ENCODE measurements at regions not wholly inside any gene's neighbourhood (a gene's known extent, or its start where the extent isn't known, plus 50 kb on each side); places are given as distances from the start of the nearest gene placed in this dataset.

DNA sequence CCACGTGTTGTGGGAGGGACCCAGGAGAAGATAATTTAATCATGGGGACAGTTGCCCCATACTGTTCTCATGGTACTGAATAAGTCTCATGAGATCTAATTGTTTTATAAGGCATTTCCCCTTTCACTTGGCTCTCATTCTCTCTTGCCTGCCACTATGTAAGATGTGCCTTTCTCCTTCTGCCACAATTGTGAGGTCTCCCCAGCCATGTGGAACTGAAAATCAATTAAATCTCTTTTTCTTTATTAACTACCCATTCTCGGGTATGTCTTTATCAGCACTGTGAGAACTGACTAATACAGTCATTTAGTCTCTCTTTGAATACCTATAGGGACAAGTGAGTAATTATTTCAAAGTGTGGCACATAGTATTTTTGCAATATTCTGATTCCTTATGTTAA, 269.2 kb upstream of the SMARCA2 start:
- Histone ChIP-seq H3K9me3 (ENCODE audit: insufficient read depth, low read length, severe bottlenecking) (no peaks in the 10 kb centered on the region), H3K79me2 (ENCODE audit: insufficient read depth, low read length) (no peaks in the 10 kb centered on the region), H3K4me3 (ENCODE audit: low read depth in 1 of 2, low read length in 2 of 2) (no peak overlapping the region), H4K20me1 (ENCODE audit: insufficient read depth, low read length) (no peaks in the 10 kb centered on the region), H3K9ac (ENCODE audit: low read depth, low read length) (no peak overlapping the region), H3K27me3 (ENCODE audit: insufficient read depth, low read length, poor library complexity) (no peaks in the 10 kb centered on the region), H2AFZ (ENCODE audit: low read depth, low read length) (no peak overlapping the region), H3K4me2 (ENCODE audit: insufficient read depth, low read length) (no peak overlapping the region), H3K36me3 (ENCODE audit: insufficient read depth, low read length) (no peaks in the 10 kb centered on the region), H3K4me1 (ENCODE audit: insufficient read depth, low read length) (no peaks in the 10 kb centered on the region), H3K27ac (ENCODE audit: low read length) (no peak overlapping the region)
- no peak for DNase-seq
- ATAC-seq (ENCODE audit: insufficient read depth, low read depth): no peak
- TF ChIP-seq, protein P1, sequence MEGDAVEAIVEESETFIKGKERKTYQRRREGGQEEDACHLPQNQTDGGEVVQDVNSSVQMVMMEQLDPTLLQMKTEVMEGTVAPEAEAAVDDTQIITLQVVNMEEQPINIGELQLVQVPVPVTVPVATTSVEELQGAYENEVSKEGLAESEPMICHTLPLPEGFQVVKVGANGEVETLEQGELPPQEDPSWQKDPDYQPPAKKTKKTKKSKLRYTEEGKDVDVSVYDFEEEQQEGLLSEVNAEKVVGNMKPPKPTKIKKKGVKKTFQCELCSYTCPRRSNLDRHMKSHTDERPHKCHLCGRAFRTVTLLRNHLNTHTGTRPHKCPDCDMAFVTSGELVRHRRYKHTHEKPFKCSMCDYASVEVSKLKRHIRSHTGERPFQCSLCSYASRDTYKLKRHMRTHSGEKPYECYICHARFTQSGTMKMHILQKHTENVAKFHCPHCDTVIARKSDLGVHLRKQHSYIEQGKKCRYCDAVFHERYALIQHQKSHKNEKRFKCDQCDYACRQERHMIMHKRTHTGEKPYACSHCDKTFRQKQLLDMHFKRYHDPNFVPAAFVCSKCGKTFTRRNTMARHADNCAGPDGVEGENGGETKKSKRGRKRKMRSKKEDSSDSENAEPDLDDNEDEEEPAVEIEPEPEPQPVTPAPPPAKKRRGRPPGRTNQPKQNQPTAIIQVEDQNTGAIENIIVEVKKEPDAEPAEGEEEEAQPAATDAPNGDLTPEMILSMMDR (IDR thresholded peaks at IDR 0.05; ENCODE audit: borderline replicate concordance, extremely low read depth, low read length, poor library complexity, severe bottlenecking): no peak
- TF ChIP-seq EZH2 (IDR thresholded peaks at IDR 0.05; ENCODE audit: borderline replicate concordance, low read depth, low read length, severe bottlenecking): no peak

DNA sequence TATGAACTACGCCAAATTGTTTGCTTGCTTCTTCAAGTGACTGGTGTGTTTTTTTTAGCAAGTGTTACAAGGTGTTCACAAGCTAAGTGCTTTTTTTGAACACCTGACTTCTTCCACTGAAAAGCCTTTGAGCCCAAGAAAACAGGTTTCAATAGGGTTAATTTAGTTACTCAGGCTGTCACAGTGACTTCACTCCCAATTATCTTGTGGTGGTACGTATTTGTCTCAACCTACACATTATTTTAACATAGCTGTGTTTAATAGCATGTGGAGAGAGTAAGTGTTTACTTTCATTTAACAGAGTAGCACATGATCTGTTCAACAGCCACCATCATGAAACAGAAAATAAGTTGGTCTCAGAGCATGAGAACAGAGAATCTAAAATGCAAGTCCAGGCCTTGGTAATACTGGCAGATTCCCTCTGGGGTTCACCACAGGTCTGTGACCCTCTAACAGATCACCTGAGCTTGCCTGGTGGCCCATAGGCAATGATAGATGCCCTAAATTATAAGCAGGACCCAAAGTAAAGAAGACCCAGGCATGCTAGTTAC, 267.7 kb upstream of the SMARCA2 start:
- no peaks in the 10 kb centered on the region for H3K9me3 ChIP-seq (ENCODE audit: insufficient read depth, low read length, severe bottlenecking)
- no peaks in the 10 kb centered on the region for H3K27me3 ChIP-seq (ENCODE audit: insufficient read depth, low read length, poor library complexity)
- DNase-seq (no peak), ATAC-seq (ENCODE audit: insufficient read depth, low read depth) (no peak)
- no peak overlapping the region for H3K9ac ChIP-seq (ENCODE audit: low read depth, low read length)
- no peaks in the 10 kb centered on the region for H3K79me2 ChIP-seq (ENCODE audit: insufficient read depth, low read length)
- no peaks in the 10 kb centered on the region for H4K20me1 ChIP-seq (ENCODE audit: insufficient read depth, low read length)
- no peak overlapping the region for H3K4me2 ChIP-seq (ENCODE audit: insufficient read depth, low read length)
- H2AFZ ChIP-seq (ENCODE audit: low read depth, low read length): no peak overlapping the region
- H3K4me3 ChIP-seq (ENCODE audit: low read depth in 1 of 2, low read length in 2 of 2): no peak overlapping the region
- H3K27ac ChIP-seq (ENCODE audit: low read length): no peak overlapping the region
- no peaks in the 10 kb centered on the region for H3K4me1 ChIP-seq (ENCODE audit: insufficient read depth, low read length)
- no peaks in the 10 kb centered on the region for H3K36me3 ChIP-seq (ENCODE audit: insufficient read depth, low read length)
- TF ChIP-seq EZH2 (IDR thresholded peaks at IDR 0.05; ENCODE audit: borderline replicate concordance, low read depth, low read length, severe bottlenecking): no peak
- TF ChIP-seq, protein P1 (IDR thresholded peaks at IDR 0.05; ENCODE audit: borderline replicate concordance, extremely low read depth, low read length, poor library complexity, severe bottlenecking): no peak

DNA sequence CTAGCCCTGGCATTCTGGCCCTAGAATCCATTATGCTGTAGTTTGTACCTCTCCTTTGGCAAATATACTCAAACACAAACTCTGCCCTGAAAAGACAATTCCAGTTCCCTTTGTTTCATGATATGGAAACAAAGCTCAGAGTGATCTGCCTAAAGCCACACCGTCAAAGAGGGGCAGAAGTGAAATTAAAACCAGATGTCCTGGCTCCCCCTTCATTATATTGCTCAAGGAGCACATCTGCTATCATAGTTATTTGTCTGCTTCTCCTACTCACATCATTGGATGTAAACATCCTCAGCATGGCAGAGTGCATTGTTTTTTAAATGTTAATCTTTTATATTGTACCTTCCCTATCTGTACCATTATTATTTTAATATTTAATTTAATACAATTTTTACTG, 266.7 kb upstream of the SMARCA2 start:
- no peaks in the 10 kb centered on the region for H3K9me3 ChIP-seq (ENCODE audit: insufficient read depth, low read length, severe bottlenecking)
- H3K27ac ChIP-seq (ENCODE audit: low read length): no peak overlapping the region
- ATAC-seq (ENCODE audit: insufficient read depth, low read depth): no peak
- H2AFZ ChIP-seq (ENCODE audit: low read depth, low read length): no peak overlapping the region
- H3K4me1 ChIP-seq (ENCODE audit: insufficient read depth, low read length): no peaks in the 10 kb centered on the region
- H3K4me3 ChIP-seq (ENCODE audit: low read depth in 1 of 2, low read length in 2 of 2): no peak overlapping the region
- H3K9ac ChIP-seq (ENCODE audit: low read depth, low read length): no peak overlapping the region
- no peaks in the 10 kb centered on the region for H4K20me1 ChIP-seq (ENCODE audit: insufficient read depth, low read length)
- TF ChIP-seq EZH2 (IDR thresholded peaks at IDR 0.05; ENCODE audit: borderline replicate concordance, low read depth, low read length, severe bottlenecking): no peak
- TF ChIP-seq, protein P1 (IDR thresholded peaks at IDR 0.05; ENCODE audit: borderline replicate concordance, extremely low read depth, low read length, poor library complexity, severe bottlenecking): no peak
- no peak for DNase-seq
- no peaks in the 10 kb centered on the region for H3K27me3 ChIP-seq (ENCODE audit: insufficient read depth, low read length, poor library complexity)
- no peaks in the 10 kb centered on the region for H3K36me3 ChIP-seq (ENCODE audit: insufficient read depth, low read length)
- no peak overlapping the region for H3K4me2 ChIP-seq (ENCODE audit: insufficient read depth, low read length)
- no peaks in the 10 kb centered on the region for H3K79me2 ChIP-seq (ENCODE audit: insufficient read depth, low read length)

DNA sequence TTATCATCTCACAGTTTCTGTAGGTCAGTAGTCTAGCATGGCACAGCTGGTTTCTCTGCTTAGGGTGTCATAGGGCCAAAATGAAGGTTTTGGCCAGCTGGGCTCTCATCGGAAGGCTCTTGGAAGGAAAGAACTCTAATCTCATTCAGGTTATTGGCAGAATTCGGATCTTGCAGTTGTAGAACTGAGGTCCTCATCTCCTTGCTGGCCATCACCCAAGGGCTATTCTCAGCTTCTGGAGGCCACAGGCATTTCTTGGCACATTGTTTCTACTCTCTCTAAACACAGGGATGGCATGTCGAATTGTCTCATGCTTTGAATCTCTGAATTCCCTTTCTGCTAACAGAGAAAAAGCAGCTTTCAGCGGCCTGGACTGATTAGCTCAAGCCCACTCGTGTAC, 258.0 kb upstream of the SMARCA2 start:
- ATAC-seq (ENCODE audit: insufficient read depth, low read depth): no peak
- H3K9me3 ChIP-seq (ENCODE audit: insufficient read depth, low read length, severe bottlenecking): no peaks in the 10 kb centered on the region
- no peak for DNase-seq
- H3K79me2 ChIP-seq (ENCODE audit: insufficient read depth, low read length): no peaks in the 10 kb centered on the region
- no peak overlapping the region for H3K27ac ChIP-seq (ENCODE audit: low read length)
- H3K36me3 ChIP-seq (ENCODE audit: insufficient read depth, low read length): no peaks in the 10 kb centered on the region
- H3K4me1 ChIP-seq (ENCODE audit: insufficient read depth, low read length): no peaks in the 10 kb centered on the region
- no peak overlapping the region for H3K4me2 ChIP-seq (ENCODE audit: insufficient read depth, low read length)
- TF ChIP-seq, protein P1 (IDR thresholded peaks at IDR 0.05; ENCODE audit: borderline replicate concordance, extremely low read depth, low read length, poor library complexity, severe bottlenecking): no peak
- no peak for TF ChIP-seq EZH2 (IDR thresholded peaks at IDR 0.05; ENCODE audit: borderline replicate concordance, low read depth, low read length, severe bottlenecking)
- H3K9ac ChIP-seq (ENCODE audit: low read depth, low read length): no peak overlapping the region
- no peak overlapping the region for H3K4me3 ChIP-seq (ENCODE audit: low read depth in 1 of 2, low read length in 2 of 2)
- no peaks in the 10 kb centered on the region for H4K20me1 ChIP-seq (ENCODE audit: insufficient read depth, low read length)
- no peak overlapping the region for H2AFZ ChIP-seq (ENCODE audit: low read depth, low read length)
- H3K27me3 ChIP-seq (ENCODE audit: insufficient read depth, low read length, poor library complexity): no peaks in the 10 kb centered on the region

All from DND-41 (cell line).